C4-2B (cell line): ENCODE measurements at regions not wholly inside any gene's neighbourhood (a gene's known extent, or its start where the extent isn't known, plus 50 kb on each side); places are given as distances from the start of the nearest gene placed in this dataset.

Experiments used
- CTCF ChIP-seq: fragments of 450-650 bp; conservative IDR thresholded peaks from 2 replicates; pipeline ENCODE4 v1.5.1; 2017; ENCODE audit warnings: mild to moderate bottlenecking
- ZFX ChIP-seq: fragments of 450-650 bp; IDR thresholded peaks from 2 replicates; pipeline ENCODE4 v1.6.1; 2017

GRCh38 chr6:114467931-114468330, 125.1 kb upstream of the HS3ST5 start:
- TF ChIP-seq CTCF, result no peak
- TF ChIP-seq ZFX, result no peak
